ENCODE measurements at regions not wholly inside any gene's neighbourhood (a gene's known extent, or its start where the extent isn't known, plus 50 kb on each side); places are given as distances from the start of the nearest gene placed in this dataset.

DNA sequence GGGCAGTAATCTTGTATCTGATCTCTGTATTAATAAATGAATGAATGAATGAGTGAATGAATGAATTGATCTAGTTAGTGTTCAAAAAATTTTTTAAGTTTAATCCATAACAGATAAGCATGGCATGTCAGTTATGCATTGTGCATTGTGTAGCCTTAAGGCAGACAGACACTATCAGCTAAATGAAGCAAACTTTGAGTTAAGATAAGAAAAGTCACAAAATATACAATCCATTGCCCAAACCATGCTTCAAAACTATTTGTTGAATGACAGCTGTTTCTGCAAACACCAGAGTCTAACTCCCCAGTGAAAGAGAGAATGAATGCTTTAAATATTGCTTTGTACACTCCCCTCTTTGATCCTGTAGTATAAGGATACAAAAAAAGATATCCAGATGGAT, 314.3 kb upstream of the ETAA1 start:
- no peak overlapping the region for H4K91ac ChIP-seq (ENCODE audit: low read length)
- no peak overlapping the region for H2BK12ac ChIP-seq (ENCODE audit: low read length in 2 of 2)
- no peak overlapping the region for H3K14ac ChIP-seq (ENCODE audit: low read length in 2 of 2)
- H3K4me1 ChIP-seq (ENCODE audit: control insufficient read depth, insufficient read depth, low read depth, low read length): no peaks in the 10 kb centered on the region
- H3K9ac ChIP-seq (ENCODE audit: low read length): no peak overlapping the region
- no peak overlapping the region for H2BK120ac ChIP-seq (ENCODE audit: low read depth, low read length)
- DNase-seq: no peak
- no peak overlapping the region for H2AFZ ChIP-seq (ENCODE audit: low read depth, low read length)
- no peak overlapping the region for H3K18ac ChIP-seq (ENCODE audit: low read depth in 1 of 2, low read length in 2 of 2)
- no peak overlapping the region for H2AK5ac ChIP-seq (ENCODE audit: low read length, severe bottlenecking)
- no peaks in the 10 kb centered on the region for H3K79me1 ChIP-seq (replicated peaks; ENCODE audit: low read length, poor library complexity, severe bottlenecking)
- no peaks in the 10 kb centered on the region for H3K36me3 ChIP-seq (ENCODE audit: control insufficient read depth in 1 of 2, insufficient read depth in 2 of 2, low read depth in 1 of 2, low read length in 2 of 2)
- H2BK15ac ChIP-seq (ENCODE audit: low read depth, poor library complexity, severe bottlenecking): no peak overlapping the region
- no peak overlapping the region for H4K8ac ChIP-seq (ENCODE audit: low read length)
- no peak overlapping the region for H3K4ac ChIP-seq (ENCODE audit: low read depth in 1 of 2, low read length in 2 of 2)
- H3K9me3 ChIP-seq (ENCODE audit: control insufficient read depth, low read length): peaks cover 8% of the 10 kb centered on the region
- no peak overlapping the region for H3K23ac ChIP-seq (ENCODE audit: low read length in 2 of 2)
- no peaks in the 10 kb centered on the region for H3K27me3 ChIP-seq (ENCODE audit: control insufficient read depth in 1 of 2, insufficient read depth in 1 of 2, low read length in 2 of 2)
- H2BK5ac ChIP-seq (ENCODE audit: low read depth, low read length, poor library complexity, severe bottlenecking): no peak overlapping the region
- H3K4me3 ChIP-seq (ENCODE audit: insufficient read depth in 1 of 2, low read depth in 1 of 2, low read length in 2 of 2): no peak overlapping the region
- no peak overlapping the region for H3K4me2 ChIP-seq (ENCODE audit: low read length, poor library complexity, severe bottlenecking)
- no peak overlapping the region for H3K27ac ChIP-seq (ENCODE audit: low read length, poor library complexity, severe bottlenecking)

DNA sequence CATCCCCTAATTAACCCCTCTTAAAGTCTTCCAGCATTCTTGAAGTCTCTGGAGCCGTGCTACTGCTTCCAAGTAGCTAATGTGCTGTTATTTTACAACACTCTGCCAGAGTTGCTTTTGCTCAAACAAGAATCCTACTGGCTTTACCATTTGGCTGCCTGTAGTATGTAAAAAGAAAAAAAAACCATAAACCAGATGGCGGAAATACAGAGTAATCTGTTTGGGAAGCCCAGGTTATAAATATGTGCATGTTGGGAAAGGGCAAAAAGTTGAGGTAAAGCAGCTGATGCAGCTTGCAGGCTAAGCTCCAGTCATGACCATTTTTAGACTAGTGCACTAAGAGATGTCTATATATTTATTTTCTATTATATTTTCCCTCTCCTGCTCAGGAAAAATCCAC, 313.2 kb upstream of the ETAA1 start:
- no peak overlapping the region for H2BK120ac ChIP-seq (ENCODE audit: low read depth, low read length)
- H3K4ac ChIP-seq (ENCODE audit: low read depth in 1 of 2, low read length in 2 of 2): no peak overlapping the region
- H3K14ac ChIP-seq (ENCODE audit: low read length in 2 of 2): no peak overlapping the region
- no peak overlapping the region for H3K23ac ChIP-seq (ENCODE audit: low read length in 2 of 2)
- H2BK15ac ChIP-seq (ENCODE audit: low read depth, poor library complexity, severe bottlenecking): no peak overlapping the region
- H3K36me3 ChIP-seq (ENCODE audit: control insufficient read depth in 1 of 2, insufficient read depth in 2 of 2, low read depth in 1 of 2, low read length in 2 of 2): no peaks in the 10 kb centered on the region
- no peaks in the 10 kb centered on the region for H3K27me3 ChIP-seq (ENCODE audit: control insufficient read depth in 1 of 2, insufficient read depth in 1 of 2, low read length in 2 of 2)
- no peak overlapping the region for H2BK5ac ChIP-seq (ENCODE audit: low read depth, low read length, poor library complexity, severe bottlenecking)
- H4K91ac ChIP-seq (ENCODE audit: low read length): no peak overlapping the region
- peaks cover 8% of the 10 kb centered on the region for H3K9me3 ChIP-seq (ENCODE audit: control insufficient read depth, low read length)
- no peaks in the 10 kb centered on the region for H3K79me1 ChIP-seq (replicated peaks; ENCODE audit: low read length, poor library complexity, severe bottlenecking)
- no peak overlapping the region for H3K9ac ChIP-seq (ENCODE audit: low read length)
- no peak overlapping the region for H3K4me2 ChIP-seq (ENCODE audit: low read length, poor library complexity, severe bottlenecking)
- H2AK5ac ChIP-seq (ENCODE audit: low read length, severe bottlenecking): no peak overlapping the region
- H3K4me3 ChIP-seq (ENCODE audit: insufficient read depth in 1 of 2, low read depth in 1 of 2, low read length in 2 of 2): no peak overlapping the region
- H4K8ac ChIP-seq (ENCODE audit: low read length): no peak overlapping the region
- no peak overlapping the region for H3K18ac ChIP-seq (ENCODE audit: low read depth in 1 of 2, low read length in 2 of 2)
- no peak overlapping the region for H3K27ac ChIP-seq (ENCODE audit: low read length, poor library complexity, severe bottlenecking)
- H2AFZ ChIP-seq (ENCODE audit: low read depth, low read length): no peak overlapping the region
- peak; percentile 2 for DNase-seq
- 82% methylated on average over 2 of the region's 2 CpGs for WGBS
- no peaks in the 10 kb centered on the region for H3K4me1 ChIP-seq (ENCODE audit: control insufficient read depth, insufficient read depth, low read depth, low read length)
- H2BK12ac ChIP-seq (ENCODE audit: low read length in 2 of 2): no peak overlapping the region

DNA sequence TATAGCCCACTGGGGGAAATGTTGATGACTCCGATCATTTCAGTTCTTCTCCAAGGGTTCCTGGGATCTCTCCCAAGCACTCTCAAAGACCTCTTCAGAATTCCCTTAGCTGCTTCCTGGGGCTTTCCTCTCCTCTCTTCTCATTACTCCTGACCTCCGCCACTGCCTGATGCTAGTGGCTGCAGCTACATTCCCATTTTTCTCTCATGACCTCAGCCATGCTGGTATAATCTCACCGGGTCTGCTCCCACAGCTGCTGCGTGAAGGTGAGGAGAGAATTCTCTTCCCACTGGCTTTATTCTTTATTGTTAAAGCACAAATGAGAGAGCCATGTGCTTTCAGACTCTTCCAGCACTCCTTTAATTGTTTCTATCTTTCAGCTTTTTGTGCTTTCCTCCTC, 312.0 kb upstream of the ETAA1 start:
- Histone ChIP-seq H3K27ac (ENCODE audit: low read length, poor library complexity, severe bottlenecking) (no peak overlapping the region), H3K9me3 (ENCODE audit: control insufficient read depth, low read length) (peaks cover 6% of the 10 kb centered on the region), H3K4me2 (ENCODE audit: low read length, poor library complexity, severe bottlenecking) (no peak overlapping the region), H3K4me3 (ENCODE audit: insufficient read depth in 1 of 2, low read depth in 1 of 2, low read length in 2 of 2) (no peak overlapping the region), H2BK5ac (ENCODE audit: low read depth, low read length, poor library complexity, severe bottlenecking) (no peak overlapping the region), H2AFZ (ENCODE audit: low read depth, low read length) (no peak overlapping the region), H3K9ac (ENCODE audit: low read length) (no peak overlapping the region), H2BK120ac (ENCODE audit: low read depth, low read length) (no peak overlapping the region), H3K23ac (ENCODE audit: low read length in 2 of 2) (no peak overlapping the region), H3K27me3 (ENCODE audit: control insufficient read depth in 1 of 2, insufficient read depth in 1 of 2, low read length in 2 of 2) (no peaks in the 10 kb centered on the region), H3K18ac (ENCODE audit: low read depth in 1 of 2, low read length in 2 of 2) (no peak overlapping the region), H3K14ac (ENCODE audit: low read length in 2 of 2) (no peak overlapping the region), H3K79me1 (replicated peaks; ENCODE audit: low read length, poor library complexity, severe bottlenecking) (no peaks in the 10 kb centered on the region), H4K91ac (ENCODE audit: low read length) (no peak overlapping the region), H2AK5ac (ENCODE audit: low read length, severe bottlenecking) (no peak overlapping the region), H2BK12ac (ENCODE audit: low read length in 2 of 2) (no peak overlapping the region), H2BK15ac (ENCODE audit: low read depth, poor library complexity, severe bottlenecking) (no peak overlapping the region), H3K4ac (ENCODE audit: low read depth in 1 of 2, low read length in 2 of 2) (no peak overlapping the region), H3K36me3 (ENCODE audit: control insufficient read depth in 1 of 2, insufficient read depth in 2 of 2, low read depth in 1 of 2, low read length in 2 of 2) (no peaks in the 10 kb centered on the region), H3K4me1 (ENCODE audit: control insufficient read depth, insufficient read depth, low read depth, low read length) (no peaks in the 10 kb centered on the region), H4K8ac (ENCODE audit: low read length) (no peak overlapping the region)
- 97% methylated on average over 4 of the region's 4 CpGs for WGBS
- DNase-seq: no peak

DNA sequence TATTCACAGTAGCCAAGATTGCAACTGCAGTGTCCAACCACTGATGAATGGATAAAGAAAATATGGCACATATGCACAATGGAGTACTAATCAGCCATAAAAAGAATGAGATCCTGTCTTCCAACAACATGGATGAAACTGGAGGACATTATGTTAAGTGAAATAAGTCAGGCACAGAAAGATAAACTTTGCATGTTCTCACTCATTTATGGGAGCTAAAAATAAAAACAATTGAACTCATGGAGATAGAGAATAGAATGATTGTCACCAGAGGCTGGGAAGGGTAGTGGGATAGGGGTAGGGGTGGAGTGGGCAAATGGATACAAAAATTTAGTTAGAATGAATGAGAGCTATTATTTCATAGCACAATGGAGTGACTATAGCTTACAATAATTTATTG, 305.5 kb upstream of the ETAA1 start:
- Histone ChIP-seq H3K79me1 (replicated peaks; ENCODE audit: low read length, poor library complexity, severe bottlenecking) (no peaks in the 10 kb centered on the region), H3K4me1 (ENCODE audit: control insufficient read depth, insufficient read depth, low read depth, low read length) (no peaks in the 10 kb centered on the region), H3K14ac (ENCODE audit: low read length in 2 of 2) (no peak overlapping the region), H4K8ac (ENCODE audit: low read length) (no peak overlapping the region), H2AK5ac (ENCODE audit: low read length, severe bottlenecking) (no peak overlapping the region), H3K9ac (ENCODE audit: low read length) (no peak overlapping the region), H2BK120ac (ENCODE audit: low read depth, low read length) (no peak overlapping the region), H3K23ac (ENCODE audit: low read length in 2 of 2) (no peak overlapping the region), H3K4ac (ENCODE audit: low read depth in 1 of 2, low read length in 2 of 2) (no peak overlapping the region), H4K91ac (ENCODE audit: low read length) (no peak overlapping the region), H3K36me3 (ENCODE audit: control insufficient read depth in 1 of 2, insufficient read depth in 2 of 2, low read depth in 1 of 2, low read length in 2 of 2) (no peaks in the 10 kb centered on the region), H3K27me3 (ENCODE audit: control insufficient read depth in 1 of 2, insufficient read depth in 1 of 2, low read length in 2 of 2) (peaks cover 0 to 3% of the 10 kb centered on the region in 2 experiments), H3K27ac (ENCODE audit: low read length, poor library complexity, severe bottlenecking) (no peak overlapping the region), H3K18ac (ENCODE audit: low read depth in 1 of 2, low read length in 2 of 2) (no peak overlapping the region), H2BK5ac (ENCODE audit: low read depth, low read length, poor library complexity, severe bottlenecking) (no peak overlapping the region), H3K4me2 (ENCODE audit: low read length, poor library complexity, severe bottlenecking) (no peak overlapping the region), H2BK12ac (ENCODE audit: low read length in 2 of 2) (no peak overlapping the region), H2AFZ (ENCODE audit: low read depth, low read length) (no peak overlapping the region), H2BK15ac (ENCODE audit: low read depth, poor library complexity, severe bottlenecking) (no peak overlapping the region), H3K4me3 (ENCODE audit: insufficient read depth in 1 of 2, low read depth in 1 of 2, low read length in 2 of 2) (no peak overlapping the region), H3K9me3 (ENCODE audit: control insufficient read depth, low read length) (no peaks in the 10 kb centered on the region)
- no peak for DNase-seq

Measured in mesenchymal stem cell (in vitro differentiated cells and primary cell).